Sigmoid colon (tissue), 4 donors: ENCODE measurements at regions not wholly inside any gene's neighbourhood (a gene's known extent, or its start where the extent isn't known, plus 50 kb on each side); places are given as distances from the start of the nearest gene placed in this dataset.

Experiments
- CTCF ChIP-seq, 4 experiments: fragments of 450-650 bp in 3 of 4; fragments of 200-600 bp in 1 of 4; IDR thresholded peaks; one replicate each; pipeline ENCODE4 v1.5.1; 2016 to 2019; ENCODE audit warnings: antibody characterized with exemption in 4 of 4, mild to moderate bottlenecking in 3 of 4, moderate library complexity in 2 of 4
- EP300 ChIP-seq, 4 donors: sonication (generic); formaldehyde crosslinking; IDR thresholded peaks; one replicate each; pipeline ENCODE4 v1.6.1; 2017; ENCODE audit warnings: antibody characterized with exemption in 4 of 4
- POLR2A ChIP-seq, 2 donors: fragments of 450-650 bp; IDR thresholded peaks; one replicate each; pipeline ENCODE4 v1.6.1; 2016; ENCODE audit warnings: antibody characterized with exemption in 2 of 2, mild to moderate bottlenecking in 2 of 2, moderate library complexity in 2 of 2
- POLR2AphosphoS5 ChIP-seq, 4 donors: sonication (generic); formaldehyde crosslinking; IDR thresholded peaks; one replicate each; pipeline ENCODE4 v1.6.1; 2017; ENCODE audit warnings: antibody characterized with exemption in 4 of 4

DNA sequence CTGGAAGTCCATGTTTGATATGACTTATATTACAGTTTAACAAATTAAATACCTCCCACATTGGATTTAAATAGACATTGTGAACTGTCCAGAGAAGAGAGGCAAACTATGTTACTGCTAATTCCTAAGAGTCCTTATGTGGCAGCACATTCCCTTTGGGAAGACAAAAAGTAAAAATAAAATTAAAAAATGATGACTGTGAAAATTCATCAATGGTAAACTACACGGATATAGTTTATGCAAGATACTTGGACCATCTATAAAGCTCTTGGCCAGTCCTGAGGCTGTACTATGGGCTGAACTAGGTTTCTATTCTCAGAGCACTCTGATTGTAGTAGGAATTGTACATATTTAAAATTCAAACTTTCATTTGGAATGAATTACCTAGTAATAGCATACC is 206.4 kb downstream of the LRRK2 start:
- TF ChIP-seq CTCF (IDR thresholded peaks at IDR 0.05) (no peak), POLR2A (IDR thresholded peaks at IDR 0.05) (no peak), EP300 (IDR thresholded peaks at IDR 0.05) (no peak), POLR2AphosphoS5 (IDR thresholded peaks at IDR 0.05) (no peak)
